KOPT-K1 (cell line): ENCODE measurements at regions not wholly inside any gene's neighbourhood (a gene's known extent, or its start where the extent isn't known, plus 50 kb on each side); places are given as distances from the start of the nearest gene placed in this dataset.

Source experiments
- H3K27ac ChIP-seq: fragments of 200-600 bp; sonication (generic); 2 replicates; pipeline ENCODE4 v1.5.1; 2016; ENCODE audit warnings: antibody characterized with exemption, mild to moderate bottlenecking, low read depth, low read length; ENCODE audit not compliant: poor library complexity, severe bottlenecking
- H3K36me3 ChIP-seq: fragments of 200-600 bp; sonication (generic); 2 replicates; pipeline ENCODE4 v1.5.1; 2017; ENCODE audit warnings: antibody characterized with exemption, mild to moderate bottlenecking, low read length, moderate library complexity; ENCODE audit not compliant: insufficient read depth
- H3K9me3 ChIP-seq: fragments of 200-600 bp; sonication (generic); 2 replicates; pipeline ENCODE4 v1.5.1; 2017; ENCODE audit warnings: antibody characterized with exemption, low read length, mild to moderate bottlenecking; ENCODE audit not compliant: insufficient read depth, poor library complexity, severe bottlenecking

DNA sequence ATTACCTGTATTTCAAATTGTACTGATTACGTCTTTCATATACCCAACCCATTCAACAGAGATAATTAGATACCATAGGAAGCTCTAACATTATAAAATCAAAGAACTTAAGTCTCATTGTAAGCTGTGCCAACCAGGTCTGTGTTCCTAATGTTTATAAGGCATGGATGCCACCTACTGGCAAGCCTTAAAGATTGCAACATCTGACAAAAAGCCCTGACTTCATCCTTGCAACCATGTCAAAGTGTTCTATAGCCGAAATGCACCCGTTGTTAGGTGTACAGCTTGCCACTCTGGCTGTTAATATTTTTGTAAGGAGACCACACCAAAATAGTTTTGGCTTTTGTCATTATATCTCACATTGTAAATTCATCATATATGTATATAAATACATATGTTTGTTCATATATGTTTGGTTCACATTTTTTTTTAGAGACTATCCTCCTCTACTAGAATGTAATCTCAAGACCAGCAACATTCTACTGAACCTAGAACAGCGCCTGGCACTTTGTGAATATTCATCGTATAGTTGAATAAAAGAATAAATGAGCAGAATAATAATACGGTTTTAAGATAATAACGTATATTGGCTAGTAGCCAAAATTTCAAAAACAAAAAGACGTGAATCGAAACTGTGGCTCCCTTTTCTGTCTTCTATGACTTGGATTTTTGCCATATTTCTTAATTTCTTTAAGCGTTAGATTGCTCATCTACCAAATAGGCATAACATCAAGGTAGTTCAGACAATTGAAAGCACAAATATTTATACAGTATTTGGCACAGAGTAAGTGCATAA lies 258.1 kb downstream of the TBL1XR1 start:
- Histone ChIP-seq H3K27ac (no peak overlapping the region), H3K9me3 (no peaks in the 10 kb centered on the region), H3K36me3 (no peaks in the 10 kb centered on the region)

- H3K9me3 ChIP-seq: no peaks in the 10 kb centered on the region
- H3K36me3 ChIP-seq: no peaks in the 10 kb centered on the region
- no peak overlapping the region for H3K27ac ChIP-seq
These were observed 259.3 kb downstream of the TBL1XR1 start for GRCh38 chr3:176937994-176938393.

DNA sequence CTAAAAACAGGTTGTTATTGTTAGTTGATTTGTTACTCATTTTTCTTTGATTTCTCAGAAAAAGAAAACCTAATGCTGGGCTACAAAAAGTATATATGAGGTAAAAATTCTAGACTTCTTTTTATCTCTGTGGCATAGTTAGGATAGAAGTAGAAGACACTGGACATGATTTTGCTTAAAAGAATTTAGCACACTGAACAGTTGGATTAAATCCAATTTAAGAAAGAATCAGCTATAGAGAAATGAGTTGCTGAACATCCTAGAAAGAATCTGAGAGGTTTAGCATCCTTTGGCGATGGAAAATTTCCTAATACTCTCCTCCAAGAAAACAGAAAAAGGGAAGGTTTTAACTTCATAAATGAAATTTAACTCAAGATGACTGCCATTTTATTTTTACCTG lies 259.7 kb downstream of the TBL1XR1 start:
- Histone ChIP-seq H3K27ac (no peak overlapping the region), H3K36me3 (no peaks in the 10 kb centered on the region), H3K9me3 (no peaks in the 10 kb centered on the region)

- no peaks in the 10 kb centered on the region for H3K36me3 ChIP-seq
- no peaks in the 10 kb centered on the region for H3K9me3 ChIP-seq
- no peak overlapping the region for H3K27ac ChIP-seq
These were observed 261.9 kb downstream of the TBL1XR1 start for GRCh38 chr3:176935194-176935888.

- no peaks in the 10 kb centered on the region for H3K36me3 ChIP-seq
- no peak overlapping the region for H3K27ac ChIP-seq
- H3K9me3 ChIP-seq: no peaks in the 10 kb centered on the region
These were observed 262.6 kb downstream of the TBL1XR1 start for GRCh38 chr3:176934698-176935097.

- no peak overlapping the region for H3K27ac ChIP-seq
- no peaks in the 10 kb centered on the region for H3K36me3 ChIP-seq
- no peaks in the 10 kb centered on the region for H3K9me3 ChIP-seq
These were observed 263.6 kb downstream of the TBL1XR1 start for GRCh38 chr3:176933704-176934103.

DNA sequence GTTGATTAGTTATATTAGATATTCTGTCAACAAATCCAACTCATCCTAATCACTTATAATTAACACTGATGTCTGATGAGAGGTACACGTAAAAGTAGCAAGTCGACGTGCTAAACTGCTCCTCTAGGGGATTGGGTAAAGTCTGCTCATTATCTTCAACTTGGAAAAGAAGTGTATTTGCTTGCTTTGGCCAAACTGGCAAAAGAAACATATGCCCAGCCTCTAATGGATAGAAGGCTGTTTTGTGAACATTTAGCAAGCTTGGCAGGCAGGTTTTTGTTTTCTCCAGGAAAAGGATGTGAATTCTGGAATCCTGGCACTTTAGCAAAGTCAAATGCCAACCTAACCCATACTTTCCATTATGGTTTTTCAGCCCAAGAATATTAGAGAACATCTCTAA lies 264.8 kb downstream of the TBL1XR1 start:
- Histone ChIP-seq H3K9me3 (no peaks in the 10 kb centered on the region), H3K27ac (no peak overlapping the region), H3K36me3 (no peaks in the 10 kb centered on the region)

DNA sequence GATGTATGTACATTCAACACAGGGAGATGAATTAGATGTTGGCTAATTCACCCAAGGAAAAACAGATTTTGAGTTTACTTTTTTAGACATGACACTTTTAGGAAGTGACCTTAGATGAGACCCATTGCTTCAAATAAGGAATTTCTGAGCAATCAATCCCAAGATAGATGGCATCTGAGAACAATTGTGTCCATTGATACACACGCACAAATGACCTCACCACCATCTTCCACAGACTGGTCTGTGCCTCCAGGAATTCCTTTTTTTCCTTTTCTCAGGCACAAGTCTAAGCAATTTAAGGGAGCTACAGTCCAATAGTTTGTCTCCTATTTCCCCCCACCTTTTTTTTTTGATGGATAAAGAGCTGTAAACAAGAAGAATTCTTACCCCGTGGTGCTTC lies 265.3 kb downstream of the TBL1XR1 start:
- Histone ChIP-seq H3K27ac (no peak overlapping the region), H3K36me3 (no peaks in the 10 kb centered on the region), H3K9me3 (no peaks in the 10 kb centered on the region)

DNA sequence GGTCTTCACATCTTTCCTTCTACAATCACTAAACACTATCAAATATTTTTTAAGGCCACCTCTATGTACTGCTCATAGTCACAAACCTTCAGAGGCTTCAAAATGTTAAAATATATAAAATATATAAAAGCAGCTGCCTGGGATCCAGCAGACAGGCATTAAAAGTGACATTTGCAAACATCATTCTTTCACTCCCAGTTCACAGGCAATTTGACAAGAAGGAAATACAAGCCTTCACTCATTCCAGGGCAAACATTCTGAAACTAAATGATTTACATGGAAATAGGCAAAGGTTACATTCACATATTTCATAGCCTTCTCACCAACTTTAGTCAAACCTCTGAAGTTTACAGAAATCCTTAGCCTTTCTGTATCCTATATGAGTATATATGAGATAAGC lies 266.3 kb downstream of the TBL1XR1 start:
- Histone ChIP-seq H3K27ac (no peak overlapping the region), H3K36me3 (no peaks in the 10 kb centered on the region), H3K9me3 (no peaks in the 10 kb centered on the region)

DNA sequence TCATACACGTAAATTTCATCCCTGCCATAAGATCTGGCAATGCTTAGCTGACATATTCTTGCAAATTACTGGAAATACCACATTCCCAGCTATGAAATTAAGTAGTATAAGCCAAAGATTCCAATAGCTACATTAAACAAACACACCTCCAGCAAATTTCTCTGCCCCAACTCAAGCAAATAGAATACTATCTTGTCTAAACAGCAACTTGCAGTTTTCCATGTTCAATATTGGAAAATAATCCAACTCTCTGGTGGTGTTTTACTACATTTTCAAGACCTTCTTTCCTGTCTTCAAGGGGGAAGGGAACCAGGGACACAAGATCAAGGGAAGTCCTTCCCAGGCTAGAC lies 268.7 kb downstream of the TBL1XR1 start:
- Histone ChIP-seq H3K36me3 (no peaks in the 10 kb centered on the region), H3K27ac (no peak overlapping the region), H3K9me3 (no peaks in the 10 kb centered on the region)

DNA sequence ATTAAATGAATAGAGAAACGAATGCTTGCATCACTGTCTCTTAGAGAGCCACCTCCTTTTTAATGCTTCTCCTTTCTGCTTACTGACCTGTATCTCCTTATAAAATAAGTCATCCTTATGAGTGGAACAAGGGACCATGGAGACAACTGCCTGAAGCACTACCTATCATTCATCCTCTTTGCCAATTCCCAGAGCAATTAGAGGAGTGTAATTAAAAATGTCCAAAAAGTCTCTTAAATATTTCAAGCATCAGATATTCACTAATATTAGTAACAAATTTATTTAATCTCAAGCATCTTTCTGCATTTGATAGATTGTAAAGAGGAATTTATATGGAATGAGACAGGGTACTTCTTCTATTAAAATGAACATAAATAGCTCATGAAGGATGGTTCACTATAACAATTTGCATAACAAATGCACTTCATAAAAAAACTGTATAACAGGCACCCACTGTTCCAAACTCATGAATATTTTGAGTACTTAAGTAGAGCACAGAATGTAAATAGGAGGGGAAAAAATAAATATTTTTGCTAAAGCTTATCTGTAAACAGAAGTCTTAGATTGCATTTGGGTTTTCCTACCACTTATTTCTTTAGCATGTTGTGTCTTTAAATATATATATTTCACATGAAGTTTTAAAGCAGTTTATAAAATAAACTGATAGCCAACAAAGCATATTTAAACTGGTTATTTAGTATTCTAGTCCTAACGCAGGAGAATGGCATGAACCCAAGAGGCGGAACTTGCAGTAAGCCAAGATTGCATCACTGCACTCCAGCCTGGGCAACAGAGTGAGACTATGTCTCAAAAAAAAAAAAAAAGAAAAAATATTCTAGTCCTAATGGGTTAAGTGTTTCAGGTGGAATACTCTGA lies 269.3 kb downstream of the TBL1XR1 start:
- H3K36me3 ChIP-seq: no peaks in the 10 kb centered on the region
- no peaks in the 10 kb centered on the region for H3K9me3 ChIP-seq
- no peak overlapping the region for H3K27ac ChIP-seq

DNA sequence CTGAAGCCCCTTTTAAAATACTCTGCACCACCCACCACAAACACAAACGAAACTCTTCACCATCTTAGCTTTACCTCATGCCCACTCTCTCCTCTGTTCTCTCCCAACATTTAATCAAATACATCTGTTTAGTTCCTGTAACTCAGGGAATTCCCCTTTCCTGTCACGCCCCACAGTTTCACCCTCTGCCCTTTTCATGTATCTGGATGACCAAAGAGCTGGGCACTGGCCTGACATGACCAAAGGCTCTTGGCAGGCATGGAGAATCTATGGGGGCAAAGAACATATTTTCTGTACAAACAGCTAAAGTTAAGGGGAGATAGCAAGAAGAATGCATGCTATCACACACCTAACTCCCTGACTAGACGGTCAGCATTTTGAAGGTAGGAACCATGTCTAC lies 270.0 kb downstream of the TBL1XR1 start:
- no peak overlapping the region for H3K27ac ChIP-seq
- no peaks in the 10 kb centered on the region for H3K36me3 ChIP-seq
- no peaks in the 10 kb centered on the region for H3K9me3 ChIP-seq

DNA sequence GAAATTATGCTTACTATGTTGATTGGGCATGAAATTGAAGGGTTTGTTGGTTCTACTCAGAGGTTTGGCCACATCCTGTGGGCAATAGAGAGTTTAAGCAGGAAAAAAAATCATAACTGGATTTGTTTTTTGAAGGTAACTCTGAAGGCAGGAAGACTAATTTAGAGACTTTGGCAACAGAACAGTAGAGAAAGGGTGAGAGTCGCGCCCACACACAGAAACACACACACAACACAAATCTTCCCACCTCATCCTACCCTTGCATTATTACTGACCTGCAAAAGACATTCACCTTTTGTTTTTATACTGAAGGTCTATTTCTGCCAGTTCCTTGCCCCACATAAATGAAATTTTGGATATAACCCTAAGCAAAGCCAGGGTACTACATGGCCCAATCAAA lies 270.6 kb downstream of the TBL1XR1 start:
- Histone ChIP-seq H3K9me3 (no peaks in the 10 kb centered on the region), H3K27ac (no peak overlapping the region), H3K36me3 (no peaks in the 10 kb centered on the region)

DNA sequence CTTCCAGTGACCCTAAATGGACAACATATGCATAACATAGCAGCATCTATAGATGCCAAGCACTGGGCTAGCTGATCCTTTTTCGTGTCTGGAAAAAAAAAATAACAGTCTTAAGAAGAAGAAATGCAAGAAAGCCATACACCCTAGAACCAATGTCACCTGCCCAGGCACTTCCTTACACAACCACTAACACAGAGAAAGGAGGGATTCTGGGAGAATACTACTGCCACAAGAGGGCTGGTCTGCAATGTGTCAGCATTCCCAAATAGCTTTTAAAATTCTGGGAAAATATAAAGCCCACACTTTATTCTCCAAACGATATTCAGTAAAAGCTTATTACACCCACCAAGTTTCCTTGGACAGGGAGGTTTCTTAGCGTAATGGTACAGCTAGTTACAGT lies 271.2 kb downstream of the TBL1XR1 start:
- H3K36me3 ChIP-seq: no peaks in the 10 kb centered on the region
- H3K9me3 ChIP-seq: no peaks in the 10 kb centered on the region
- no peak overlapping the region for H3K27ac ChIP-seq

DNA sequence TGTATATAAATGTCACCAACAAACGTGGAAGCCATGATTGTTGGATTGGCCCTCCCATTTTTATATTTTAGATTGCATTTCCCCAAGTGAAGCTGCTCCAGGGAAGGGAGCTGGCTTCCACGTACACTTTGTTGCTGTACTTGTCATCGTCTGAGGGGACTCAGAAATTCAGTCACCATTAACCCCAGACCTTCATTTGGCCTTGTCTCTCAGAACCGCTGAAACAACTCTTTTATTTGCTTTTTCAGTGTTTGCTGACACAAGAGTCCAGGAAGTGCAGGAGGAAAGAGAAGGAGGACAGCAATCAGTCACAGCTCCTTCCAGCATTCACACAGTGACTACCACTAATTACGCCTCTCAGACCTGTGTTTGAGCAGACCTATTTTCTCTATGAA lies 276.5 kb downstream of the TBL1XR1 start:
- Histone ChIP-seq H3K27ac (no peak overlapping the region), H3K36me3 (no peaks in the 10 kb centered on the region), H3K9me3 (no peaks in the 10 kb centered on the region)
